ENCODE measurements at regions not wholly inside any gene's neighbourhood (a gene's known extent, or its start where the extent isn't known, plus 50 kb on each side); places are given as distances from the start of the nearest gene placed in this dataset.

GRCh38 chr15:69631978-69632377 is 179.4 kb downstream of the RPLP1 start:
- no peak overlapping the region for H3K4me3 ChIP-seq (ENCODE audit: control insufficient read depth, low read depth, low read length)
- no peak for DNase-seq (ENCODE audit: low read depth)
- TF ChIP-seq, protein P1, sequence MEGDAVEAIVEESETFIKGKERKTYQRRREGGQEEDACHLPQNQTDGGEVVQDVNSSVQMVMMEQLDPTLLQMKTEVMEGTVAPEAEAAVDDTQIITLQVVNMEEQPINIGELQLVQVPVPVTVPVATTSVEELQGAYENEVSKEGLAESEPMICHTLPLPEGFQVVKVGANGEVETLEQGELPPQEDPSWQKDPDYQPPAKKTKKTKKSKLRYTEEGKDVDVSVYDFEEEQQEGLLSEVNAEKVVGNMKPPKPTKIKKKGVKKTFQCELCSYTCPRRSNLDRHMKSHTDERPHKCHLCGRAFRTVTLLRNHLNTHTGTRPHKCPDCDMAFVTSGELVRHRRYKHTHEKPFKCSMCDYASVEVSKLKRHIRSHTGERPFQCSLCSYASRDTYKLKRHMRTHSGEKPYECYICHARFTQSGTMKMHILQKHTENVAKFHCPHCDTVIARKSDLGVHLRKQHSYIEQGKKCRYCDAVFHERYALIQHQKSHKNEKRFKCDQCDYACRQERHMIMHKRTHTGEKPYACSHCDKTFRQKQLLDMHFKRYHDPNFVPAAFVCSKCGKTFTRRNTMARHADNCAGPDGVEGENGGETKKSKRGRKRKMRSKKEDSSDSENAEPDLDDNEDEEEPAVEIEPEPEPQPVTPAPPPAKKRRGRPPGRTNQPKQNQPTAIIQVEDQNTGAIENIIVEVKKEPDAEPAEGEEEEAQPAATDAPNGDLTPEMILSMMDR (conservative IDR thresholded peaks at IDR 0.05; ENCODE audit: control insufficient read depth, insufficient read depth, low read depth, low read length), result no peak

GRCh38 chr15:69634860-69635259 is 182.2 kb downstream of the RPLP1 start:
- H3K4me3 ChIP-seq (ENCODE audit: control insufficient read depth, low read depth, low read length), result no peak overlapping the region
- TF ChIP-seq, protein P1 (conservative IDR thresholded peaks at IDR 0.05; ENCODE audit: control insufficient read depth, insufficient read depth, low read depth, low read length), result no peak
- no peak for DNase-seq (ENCODE audit: low read depth)

DNA sequence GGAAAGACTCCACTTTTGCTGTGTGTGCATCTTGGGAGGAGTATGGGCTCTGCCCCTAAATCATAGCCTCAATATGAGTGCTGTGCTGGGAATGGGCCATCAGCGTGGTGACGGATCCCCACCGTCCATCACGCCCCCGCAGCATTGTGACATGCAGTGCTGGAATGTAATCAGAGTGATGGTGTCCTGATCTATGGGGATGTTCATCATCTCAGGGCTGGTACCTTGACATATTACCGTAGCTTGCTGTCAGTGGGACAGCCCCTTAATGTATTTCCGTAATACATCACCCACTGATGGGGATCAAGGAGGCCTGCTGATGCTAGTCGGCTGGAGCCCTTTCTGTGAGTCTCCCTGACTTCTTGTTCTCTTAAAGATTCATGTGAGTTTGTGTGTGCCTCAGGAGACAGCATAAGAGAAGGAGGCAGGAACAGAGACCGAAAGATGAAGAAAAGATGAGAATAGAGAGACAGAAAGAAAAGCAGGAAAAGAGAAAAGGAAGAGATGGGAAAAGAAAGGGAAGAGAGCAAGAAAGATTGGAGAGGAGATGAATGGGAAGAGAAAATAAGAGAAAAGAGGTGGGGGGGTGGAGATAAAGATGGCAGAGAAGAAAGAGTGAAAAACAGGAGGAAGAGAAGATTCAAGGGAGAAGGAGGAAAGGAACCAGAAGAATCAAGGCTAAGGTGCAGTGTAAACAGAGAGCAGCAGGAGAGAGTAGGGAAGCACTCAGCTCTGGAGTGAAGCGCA is 183.7 kb downstream of the RPLP1 start:
- TF ChIP-seq, protein P1 (conservative IDR thresholded peaks at IDR 0.05; ENCODE audit: control insufficient read depth, insufficient read depth, low read depth, low read length), result no peak
- no peak for DNase-seq (ENCODE audit: low read depth)
- no peak overlapping the region for H3K4me3 ChIP-seq (ENCODE audit: control insufficient read depth, low read depth, low read length)

DNA sequence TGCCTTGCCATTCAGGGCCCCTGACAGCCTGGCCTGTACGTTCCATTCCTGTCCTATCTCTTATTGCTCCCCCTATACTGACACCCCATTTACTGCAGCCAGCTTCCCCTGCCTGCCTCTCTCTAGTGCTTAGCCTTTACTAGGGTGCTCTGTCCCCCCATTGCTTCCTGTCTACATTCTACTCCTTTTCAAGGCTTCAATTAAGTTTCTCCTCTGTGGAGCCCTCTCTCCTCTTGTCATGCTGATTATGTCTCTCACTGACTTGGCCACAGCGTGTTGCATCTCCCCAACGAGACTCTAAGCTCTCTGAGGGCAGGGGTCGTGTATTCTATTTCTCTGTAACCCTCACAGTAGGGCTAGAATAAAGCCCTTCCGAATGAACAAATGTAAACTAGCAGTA is 185.2 kb downstream of the RPLP1 start:
- DNase-seq (ENCODE audit: low read depth), result no peak
- H3K4me3 ChIP-seq (ENCODE audit: control insufficient read depth, low read depth, low read length), result no peak overlapping the region
- TF ChIP-seq, protein P1 (conservative IDR thresholded peaks at IDR 0.05; ENCODE audit: control insufficient read depth, insufficient read depth, low read depth, low read length), result no peak

- H3K4me3 ChIP-seq (ENCODE audit: control insufficient read depth, low read depth, low read length), result no peak overlapping the region
- TF ChIP-seq, protein P1 (conservative IDR thresholded peaks at IDR 0.05; ENCODE audit: control insufficient read depth, insufficient read depth, low read depth, low read length), result no peak
- no peak for DNase-seq (ENCODE audit: low read depth)
Observed at GRCh38 chr15:69643476-69643875, 190.9 kb downstream of the RPLP1 start.

DNA sequence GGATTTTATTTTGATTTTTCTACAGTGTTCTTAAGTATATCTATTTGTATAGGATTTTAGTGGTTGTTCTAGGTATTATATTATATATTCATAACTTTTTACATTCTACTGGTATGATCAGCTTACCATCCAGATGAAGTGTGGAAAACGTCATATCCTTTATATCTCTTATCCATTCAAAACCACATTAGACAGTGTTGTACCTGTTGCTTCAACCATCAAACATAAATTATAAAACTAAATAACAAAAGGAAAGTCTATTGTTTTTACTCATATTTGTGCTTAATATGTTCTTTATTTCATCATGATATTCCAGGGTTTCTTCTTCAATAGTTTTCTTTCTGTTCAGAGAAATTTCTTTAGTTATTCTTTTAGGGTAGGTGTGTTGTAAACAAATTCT is 191.4 kb downstream of the RPLP1 start:
- DNase-seq (ENCODE audit: low read depth), result no peak
- TF ChIP-seq, protein P1 (conservative IDR thresholded peaks at IDR 0.05; ENCODE audit: control insufficient read depth, insufficient read depth, low read depth, low read length), result no peak
- H3K4me3 ChIP-seq (ENCODE audit: control insufficient read depth, low read depth, low read length), result no peak overlapping the region

Data from fibroblast of mammary gland (primary cell).